Natural killer cell (primary cell): ENCODE measurements at regions not wholly inside any gene's neighbourhood (a gene's known extent, or its start where the extent isn't known, plus 50 kb on each side); places are given as distances from the start of the nearest gene placed in this dataset.

Experiments
- ATAC-seq, 3 donors: fragments of 150-1000 bp in 2 of 3; fragments of 200-7000 bp in 1 of 3; cut with Tn5 transposase; 1 replicate in 1 of 3; 2 replicates in 2 of 3; pipeline ENCODE4 v1.10.0; 2021; ENCODE audit warnings: mild to moderate bottlenecking in 2 of 3, moderate library complexity in 2 of 3
- DNase-seq, 2 donors: peaks; one replicate each; pipeline versions ENCODE4 v3.0.0 to v3.0.0-alpha.2; 2013 to 2021; ENCODE audit warnings: mixed read lengths in 1 of 2
- H3K27ac ChIP-seq: one replicate; pipeline ENCODE4 v1.5.1; 2013; ENCODE audit warnings: mild to moderate bottlenecking, low read length
- H3K27me3 ChIP-seq: one replicate; pipeline ENCODE4 v1.6.1; 2013; ENCODE audit warnings: low read length; ENCODE audit not compliant: control insufficient read depth, insufficient read depth
- H3K36me3 ChIP-seq: one replicate; pipeline ENCODE4 v1.6.1; 2013; ENCODE audit warnings: low read length; ENCODE audit not compliant: control insufficient read depth, insufficient read depth
- H3K4me1 ChIP-seq: one replicate; pipeline ENCODE4 v1.6.1; 2013; ENCODE audit warnings: low read length; ENCODE audit not compliant: control insufficient read depth, insufficient read depth
- H3K4me3 ChIP-seq: one replicate; pipeline ENCODE4 v1.5.1; 2013; ENCODE audit warnings: low read length
- H3K9me3 ChIP-seq: one replicate; pipeline ENCODE4 v1.6.1; 2013; ENCODE audit warnings: low read length; ENCODE audit not compliant: control insufficient read depth, insufficient read depth
- H3K27ac Mint-ChIP-seq, 2 donors: one replicate each; pipeline ENCODE4 v1.8.0; 2022; ENCODE audit warnings: mild to moderate bottlenecking in 2 of 2, mixed read lengths in 2 of 2, moderate library complexity in 1 of 2
- H3K27me3 Mint-ChIP-seq, 2 donors: one replicate each; pipeline ENCODE4 v1.8.0; 2022; ENCODE audit warnings: low read depth in 2 of 2, mixed read lengths in 2 of 2
- H3K36me3 Mint-ChIP-seq: one replicate; pipeline ENCODE4 v1.8.0; 2022; ENCODE audit warnings: mixed read lengths
- H3K4me1 Mint-ChIP-seq, 2 donors: one replicate each; pipeline ENCODE4 v1.8.0; 2022; ENCODE audit warnings: mixed read lengths in 2 of 2
- H3K4me3 Mint-ChIP-seq: one replicate; pipeline ENCODE4 v1.8.0; 2022; ENCODE audit warnings: mild to moderate bottlenecking, moderate library complexity, mixed read lengths
- H3K9me3 Mint-ChIP-seq, 2 donors: one replicate each; pipeline ENCODE4 v1.8.0; 2022; ENCODE audit warnings: mixed read lengths in 2 of 2
- WGBS: methylation state at CpG from one replicate; pipeline ENCODE4 v1.1.7; 2013; ENCODE audit warnings: missing lambda C conversion rate; ENCODE audit not compliant: insufficient coverage; 5-methylcytosine and 5-hydroxymethylcytosine counted together
- intact Hi-C: fragments of 100-400 bp; cut with micrococcal nuclease; formaldehyde crosslinking; loops from one replicate; pipeline ENCODE4 v1.14.2; 2022
- TF ChIP-seq, protein P1 (sequence below): fragments of 200-600 bp; IDR thresholded peaks from one replicate; pipeline ENCODE4 v1.8.0; 2022; ENCODE audit warnings: antibody characterized with exemption

DNA sequence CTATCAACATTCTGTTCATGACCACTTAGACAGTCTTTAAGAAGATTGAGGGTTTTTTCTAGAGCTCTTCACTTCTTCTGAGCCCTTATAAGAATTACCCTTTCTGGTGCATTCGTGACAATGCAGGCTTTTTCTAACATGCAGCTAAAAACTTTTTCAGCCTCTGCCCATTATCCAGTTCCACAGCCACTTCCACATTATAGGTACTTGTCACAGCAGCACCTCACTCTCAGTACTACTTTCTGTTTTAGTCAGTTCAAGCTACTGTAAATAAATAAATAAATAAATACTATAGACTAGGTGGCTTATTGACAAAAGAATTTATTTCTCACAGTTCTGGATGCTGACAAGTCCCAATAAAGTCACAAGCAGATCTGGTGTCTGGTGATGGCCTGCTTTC is 284.4 kb upstream of the PKN2 start:
- H3K4me3 Mint-ChIP-seq, result no peak overlapping the region
- Histone ChIP-seq H3K27ac (no peak overlapping the region), H3K4me3 (no peak overlapping the region), H3K9me3 (no peaks in the 10 kb centered on the region), H3K4me1 (no peaks in the 10 kb centered on the region), H3K36me3 (no peaks in the 10 kb centered on the region), H3K27me3 (no peaks in the 10 kb centered on the region)
- DNase-seq, result no peak
- H3K4me1 Mint-ChIP-seq, result no peaks in the 10 kb centered on the region
- TF ChIP-seq, protein P1, sequence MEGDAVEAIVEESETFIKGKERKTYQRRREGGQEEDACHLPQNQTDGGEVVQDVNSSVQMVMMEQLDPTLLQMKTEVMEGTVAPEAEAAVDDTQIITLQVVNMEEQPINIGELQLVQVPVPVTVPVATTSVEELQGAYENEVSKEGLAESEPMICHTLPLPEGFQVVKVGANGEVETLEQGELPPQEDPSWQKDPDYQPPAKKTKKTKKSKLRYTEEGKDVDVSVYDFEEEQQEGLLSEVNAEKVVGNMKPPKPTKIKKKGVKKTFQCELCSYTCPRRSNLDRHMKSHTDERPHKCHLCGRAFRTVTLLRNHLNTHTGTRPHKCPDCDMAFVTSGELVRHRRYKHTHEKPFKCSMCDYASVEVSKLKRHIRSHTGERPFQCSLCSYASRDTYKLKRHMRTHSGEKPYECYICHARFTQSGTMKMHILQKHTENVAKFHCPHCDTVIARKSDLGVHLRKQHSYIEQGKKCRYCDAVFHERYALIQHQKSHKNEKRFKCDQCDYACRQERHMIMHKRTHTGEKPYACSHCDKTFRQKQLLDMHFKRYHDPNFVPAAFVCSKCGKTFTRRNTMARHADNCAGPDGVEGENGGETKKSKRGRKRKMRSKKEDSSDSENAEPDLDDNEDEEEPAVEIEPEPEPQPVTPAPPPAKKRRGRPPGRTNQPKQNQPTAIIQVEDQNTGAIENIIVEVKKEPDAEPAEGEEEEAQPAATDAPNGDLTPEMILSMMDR, result no peak
- no peak for ATAC-seq
- no peaks in the 10 kb centered on the region for H3K9me3 Mint-ChIP-seq
- 86% methylated on average over 1 of the region's 1 CpG for WGBS
- no peaks in the 10 kb centered on the region for H3K36me3 Mint-ChIP-seq
- no peak overlapping the region for H3K27ac Mint-ChIP-seq
- intact Hi-C loops, result no loop called here
- no peaks in the 10 kb centered on the region for H3K27me3 Mint-ChIP-seq

DNA sequence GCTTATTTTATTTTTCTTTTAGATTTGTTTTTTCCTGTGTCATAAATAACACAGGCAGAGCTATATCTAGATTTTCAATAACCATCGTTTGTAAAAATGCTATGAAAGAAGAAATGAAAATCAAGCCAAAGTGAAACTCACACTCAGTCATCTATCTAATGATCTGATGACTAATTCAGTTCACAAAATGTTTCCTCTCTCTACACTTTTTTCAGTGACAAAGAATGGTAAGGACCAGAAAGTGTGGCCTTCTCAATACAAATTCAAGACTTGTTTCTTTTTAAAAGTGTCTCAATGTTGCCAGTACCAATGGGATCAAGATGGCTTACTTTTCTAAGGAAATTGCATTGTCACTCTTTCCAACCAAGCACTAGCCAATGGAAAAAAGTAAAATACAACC is 282.8 kb upstream of the PKN2 start:
- Mint-ChIP-seq H3K27ac (no peak overlapping the region), H3K36me3 (no peaks in the 10 kb centered on the region), H3K27me3 (no peaks in the 10 kb centered on the region), H3K9me3 (no peaks in the 10 kb centered on the region), H3K4me1 (no peaks in the 10 kb centered on the region), H3K4me3 (no peak overlapping the region)
- intact Hi-C loops, result no loop called here
- TF ChIP-seq, protein P1, result no peak
- H3K36me3 ChIP-seq, result no peaks in the 10 kb centered on the region
- H3K4me1 ChIP-seq, result no peaks in the 10 kb centered on the region
- ATAC-seq (no peak), DNase-seq (no peak)
- H3K9me3 ChIP-seq, result no peaks in the 10 kb centered on the region
- H3K4me3 ChIP-seq, result no peak overlapping the region
- H3K27me3 ChIP-seq, result no peaks in the 10 kb centered on the region
- H3K27ac ChIP-seq, result no peak overlapping the region
- WGBS, result no CpG with 5 or more reads among the region's 1 CpG

DNA sequence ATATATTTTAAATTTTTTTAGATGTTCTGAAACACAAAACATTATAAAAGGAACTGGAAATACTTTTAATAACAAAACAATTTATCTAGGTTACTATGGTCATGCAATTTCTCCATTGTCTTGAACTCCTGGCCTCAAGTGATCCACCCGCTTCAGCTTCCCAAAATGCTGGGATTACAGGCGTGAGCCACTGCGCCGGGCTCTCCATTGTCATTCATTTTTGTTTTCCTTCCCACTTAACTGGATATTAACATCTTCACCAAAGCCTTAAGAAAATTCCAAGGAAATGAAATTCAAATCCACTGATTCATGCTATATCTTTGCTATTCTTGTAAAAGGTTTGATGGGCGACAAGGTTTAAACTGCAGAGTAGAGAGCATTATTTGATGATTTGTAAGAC is 279.5 kb upstream of the PKN2 start:
- H3K27me3 ChIP-seq, result no peaks in the 10 kb centered on the region
- Mint-ChIP-seq H3K4me1 (no peaks in the 10 kb centered on the region), H3K4me3 (no peak overlapping the region), H3K36me3 (no peaks in the 10 kb centered on the region), H3K27ac (no peak overlapping the region), H3K27me3 (no peaks in the 10 kb centered on the region), H3K9me3 (peaks cover 4 to 5% of the 10 kb centered on the region in 2 donors)
- no peaks in the 10 kb centered on the region for H3K9me3 ChIP-seq
- intact Hi-C loops, result no loop called here
- DNase-seq (no peak), ATAC-seq (no peak)
- no peak overlapping the region for H3K4me3 ChIP-seq
- no peaks in the 10 kb centered on the region for H3K4me1 ChIP-seq
- H3K36me3 ChIP-seq, result no peaks in the 10 kb centered on the region
- TF ChIP-seq, protein P1, result no peak
- no peak overlapping the region for H3K27ac ChIP-seq
- WGBS, result 94% methylated on average over 5 of the region's 5 CpGs

DNA sequence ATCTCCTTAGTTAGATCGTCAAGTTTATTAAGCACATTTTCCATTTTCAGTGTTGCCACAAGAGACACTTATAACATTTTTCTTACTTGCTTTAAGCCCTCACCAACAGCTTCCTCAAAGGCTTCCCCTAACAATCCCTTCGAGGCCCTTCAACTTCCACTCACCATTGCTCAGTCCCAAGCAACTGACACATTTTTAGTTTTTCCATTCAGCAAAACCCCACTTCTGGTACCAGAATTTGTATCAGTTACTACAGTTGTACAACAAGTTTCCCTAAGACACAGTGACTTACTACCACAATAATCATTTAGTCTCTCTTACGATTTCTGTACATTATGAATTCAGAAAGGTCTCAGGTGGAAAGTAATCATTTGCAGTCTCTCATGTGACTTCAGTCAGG is 276.8 kb upstream of the PKN2 start:
- Mint-ChIP-seq H3K9me3 (peaks cover 4 to 5% of the 10 kb centered on the region in 2 donors), H3K27me3 (no peaks in the 10 kb centered on the region), H3K4me3 (no peak overlapping the region), H3K36me3 (no peaks in the 10 kb centered on the region), H3K27ac (no peak overlapping the region), H3K4me1 (no peaks in the 10 kb centered on the region)
- Histone ChIP-seq H3K36me3 (no peaks in the 10 kb centered on the region), H3K27ac (no peak overlapping the region), H3K4me1 (no peaks in the 10 kb centered on the region), H3K4me3 (no peak overlapping the region), H3K9me3 (no peaks in the 10 kb centered on the region), H3K27me3 (no peaks in the 10 kb centered on the region)
- DNase-seq (no peak), ATAC-seq (no peak)
- WGBS, result 85% methylated on average over 3 of the region's 3 CpGs
- TF ChIP-seq, protein P1, result no peak
- intact Hi-C loops, result no loop called here
